Gastroesophageal sphincter (tissue), 4 donors: ENCODE measurements at regions not wholly inside any gene's neighbourhood (a gene's known extent, or its start where the extent isn't known, plus 50 kb on each side); places are given as distances from the start of the nearest gene placed in this dataset.

ENCODE experiments used
- ATAC-seq: fragments of 150-250 bp; one replicate; pipeline ENCODE4 v1.9.1; 2016; ENCODE audit warnings: mild to moderate bottlenecking, moderate library complexity
- H3K27ac ChIP-seq, 4 donors: fragments of 200-600 bp; sonication (generic) in 3 of 4; 1 replicate in 3 of 4; 2 replicates in 1 of 4; pipeline ENCODE4 v1.5.1; 2016 to 2019
- H3K27me3 ChIP-seq: fragments of 200-600 bp; sonication (generic); one replicate; pipeline ENCODE4 v1.5.1; 2019
- H3K36me3 ChIP-seq, 2 donors: fragments of 200-600 bp; sonication (generic); one replicate each; pipeline ENCODE4 v1.5.1; 2019; ENCODE audit warnings: control low read depth in 1 of 2
- H3K4me1 ChIP-seq, 3 donors: fragments of 200-600 bp; sonication (generic); 1 replicate in 2 of 3; 2 replicates in 1 of 3; pipeline ENCODE4 v1.5.1; 2016 to 2019; ENCODE audit warnings: control low read depth in 2 of 3
- H3K4me3 ChIP-seq, 2 donors: fragments of 200-600 bp; sonication (generic); one replicate each; pipeline ENCODE4 v1.5.1; 2019; ENCODE audit warnings: mild to moderate bottlenecking in 1 of 2, moderate library complexity in 1 of 2
- H3K9me3 ChIP-seq, 3 donors: fragments of 200-600 bp; sonication (generic); one replicate each; pipeline ENCODE4 v1.5.1; 2017 to 2019; ENCODE audit warnings: control low read depth in 2 of 3
- CTCF ChIP-seq, 4 experiments: fragments of 200-600 bp in 2 of 4; fragments of 450-650 bp in 2 of 4; sonication (generic) in 1 of 4; IDR thresholded peaks; one replicate each; pipeline ENCODE4 v1.5.1; 2017 to 2019; ENCODE audit warnings: antibody characterized with exemption in 4 of 4, mild to moderate bottlenecking in 2 of 4, moderate library complexity in 2 of 4
- EP300 ChIP-seq: sonication (generic); formaldehyde crosslinking; IDR thresholded peaks from one replicate; pipeline ENCODE4 v1.6.1; 2017; ENCODE audit warnings: antibody characterized with exemption, mild to moderate bottlenecking
- POLR2A ChIP-seq, 2 donors: fragments of 450-650 bp; IDR thresholded peaks; one replicate each; pipeline ENCODE4 v1.6.1; 2017; ENCODE audit warnings: antibody characterized with exemption in 2 of 2, mild to moderate bottlenecking in 2 of 2, moderate library complexity in 1 of 2
- POLR2AphosphoS5 ChIP-seq: sonication (generic); formaldehyde crosslinking; IDR thresholded peaks from one replicate; pipeline ENCODE4 v1.6.1; 2017; ENCODE audit warnings: antibody characterized with exemption
- WGBS, 2 donors: methylation state at CpG; one replicate each; pipeline ENCODE4 v1.1.5; 2018; ENCODE audit warnings: low coverage in 1 of 2; 5-methylcytosine and 5-hydroxymethylcytosine counted together

- no peak overlapping the region for H3K4me3 ChIP-seq
- 70 to 75% methylated on average over 1 to 4 of the region's 5 CpGs for WGBS, 2 donors
- H3K9me3 ChIP-seq = no peaks in the 10 kb centered on the region
- no peak for ATAC-seq
- peaks cover 5% of the 10 kb centered on the region for H3K27me3 ChIP-seq
- H3K36me3 ChIP-seq = no peaks in the 10 kb centered on the region
- H3K27ac ChIP-seq = no peak overlapping the region
- no peaks in the 10 kb centered on the region for H3K4me1 ChIP-seq
- TF ChIP-seq POLR2A (IDR thresholded peaks at IDR 0.05) = no peak
- no peak for TF ChIP-seq CTCF (IDR thresholded peaks at IDR 0.05)
- TF ChIP-seq POLR2AphosphoS5 = no peak
- TF ChIP-seq EP300 = no peak
Observed at GRCh38 chr15:61649046-61649445, 411.2 kb downstream of the VPS13C start.

DNA sequence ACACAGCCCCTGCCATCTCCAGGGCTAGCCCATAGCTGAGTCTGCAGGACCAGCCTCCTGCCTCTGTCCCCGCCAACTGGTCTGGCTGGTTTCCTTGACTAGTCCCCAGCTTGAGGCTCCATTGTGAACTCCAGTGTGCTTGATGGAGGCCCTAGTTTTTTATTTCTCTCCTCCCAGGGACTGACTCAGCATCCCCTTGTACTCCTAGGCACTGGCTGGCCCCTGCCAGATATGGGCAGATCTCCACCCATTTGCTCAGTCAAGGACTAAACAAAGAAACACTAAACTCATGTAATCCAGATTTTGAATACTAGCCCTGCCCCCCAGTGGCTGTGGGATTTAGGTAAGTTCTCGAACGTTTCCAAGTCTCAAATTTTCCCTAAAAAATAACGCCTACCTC, 415.4 kb upstream of the RORA start:
- Histone ChIP-seq H3K4me1 (no peaks in the 10 kb centered on the region), H3K9me3 (no peaks in the 10 kb centered on the region), H3K27ac (no peak overlapping the region), H3K27me3 (no peaks in the 10 kb centered on the region), H3K4me3 (no peak overlapping the region), H3K36me3 (no peaks in the 10 kb centered on the region)
- WGBS, 2 donors = 60 to 67% methylated on average over 2 to 4 of the region's 4 CpGs
- ATAC-seq = no peak
- TF ChIP-seq POLR2A (IDR thresholded peaks at IDR 0.05) (no peak), CTCF (IDR thresholded peaks at IDR 0.05) (no peak)

- ATAC-seq = no peak
- Histone ChIP-seq H3K36me3 (no peaks in the 10 kb centered on the region), H3K4me1 (no peaks in the 10 kb centered on the region), H3K27me3 (no peaks in the 10 kb centered on the region), H3K27ac (no peak overlapping the region), H3K4me3 (no peak overlapping the region), H3K9me3 (no peaks in the 10 kb centered on the region)
- 69 to 79% methylated on average over 4 to 6 of the region's 6 CpGs for WGBS, 2 donors
- TF ChIP-seq CTCF (IDR thresholded peaks at IDR 0.05) (no peak), POLR2AphosphoS5 (no peak), POLR2A (IDR thresholded peaks at IDR 0.05) (no peak), EP300 (no peak)
Observed at GRCh38 chr15:61641645-61642044, 412.5 kb upstream of the RORA start.

GRCh38 chr15:61640756-61641155, 411.7 kb upstream of the RORA start:
- no peak overlapping the region for H3K27ac ChIP-seq
- no peaks in the 10 kb centered on the region for H3K9me3 ChIP-seq
- TF ChIP-seq POLR2AphosphoS5 = no peak
- no peak for TF ChIP-seq POLR2A (IDR thresholded peaks at IDR 0.05)
- no peak for TF ChIP-seq EP300
- no peak for TF ChIP-seq CTCF (IDR thresholded peaks at IDR 0.05)
- no peak for ATAC-seq
- no peak overlapping the region for H3K4me3 ChIP-seq
- no peaks in the 10 kb centered on the region for H3K27me3 ChIP-seq
- no peaks in the 10 kb centered on the region for H3K36me3 ChIP-seq
- no peaks in the 10 kb centered on the region for H3K4me1 ChIP-seq

DNA sequence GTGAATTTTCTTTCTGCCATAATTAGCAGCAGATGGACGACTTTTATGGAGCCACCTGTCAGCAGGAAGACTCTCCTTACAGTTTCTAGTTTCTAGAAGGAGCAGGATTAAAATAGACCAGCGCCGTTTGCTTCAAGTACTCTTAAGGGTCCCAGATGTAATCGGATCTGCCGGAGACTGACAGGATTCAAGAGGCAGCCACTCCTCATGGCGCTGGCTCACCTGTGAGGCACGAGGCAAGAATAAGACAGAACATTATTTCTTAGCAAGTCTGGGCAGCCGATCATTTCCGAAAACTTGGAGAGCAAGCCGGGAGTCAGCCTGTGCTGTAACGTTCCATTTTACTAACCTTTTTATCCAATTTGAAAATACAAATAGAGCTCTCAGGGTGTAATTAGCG, 410.4 kb upstream of the RORA start:
- TF ChIP-seq POLR2A (IDR thresholded peaks at IDR 0.05) = no peak
- no peak for TF ChIP-seq EP300
- TF ChIP-seq POLR2AphosphoS5 = no peak
- TF ChIP-seq CTCF (IDR thresholded peaks at IDR 0.05) = no peak
- Histone ChIP-seq H3K36me3 (no peaks in the 10 kb centered on the region), H3K4me1 (no peaks in the 10 kb centered on the region), H3K9me3 (no peaks in the 10 kb centered on the region), H3K27ac (no peak overlapping the region), H3K4me3 (no peak overlapping the region), H3K27me3 (no peaks in the 10 kb centered on the region)
- WGBS, 2 donors = 58 to 61% methylated on average over 3 to 11 of the region's 12 CpGs
- no peak for ATAC-seq
